ENCODE measurements at regions not wholly inside any gene's neighbourhood (a gene's known extent, or its start where the extent isn't known, plus 50 kb on each side); places are given as distances from the start of the nearest gene placed in this dataset.

DNA sequence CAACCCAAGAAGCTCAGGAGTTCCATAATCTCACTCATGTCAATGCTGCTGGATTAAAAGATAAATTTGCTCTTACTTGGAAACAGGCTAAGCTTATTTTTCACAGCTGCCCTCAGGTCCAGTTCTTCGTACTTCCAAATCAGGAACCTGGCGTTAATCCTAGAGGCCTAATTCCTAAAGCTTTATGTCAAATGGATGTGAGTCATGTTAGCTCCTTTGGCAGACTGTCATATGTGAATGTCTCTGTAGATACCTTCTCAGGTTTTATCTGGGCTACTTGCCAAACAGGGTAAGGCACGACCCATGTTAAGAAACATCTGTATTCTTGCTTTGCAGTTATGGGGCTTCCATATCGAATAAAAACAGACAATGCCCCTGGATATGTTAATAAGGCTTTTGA is 504.6 kb downstream of the ALG10 start:
- TF ChIP-seq ZNF564 (CRISPR knock-in tag; IDR thresholded peaks at IDR 0.05): no peak
- no peak for TF ChIP-seq NFYB (CRISPR knock-in tag; IDR thresholded peaks at IDR 0.05)
- TF ChIP-seq, protein P1, sequence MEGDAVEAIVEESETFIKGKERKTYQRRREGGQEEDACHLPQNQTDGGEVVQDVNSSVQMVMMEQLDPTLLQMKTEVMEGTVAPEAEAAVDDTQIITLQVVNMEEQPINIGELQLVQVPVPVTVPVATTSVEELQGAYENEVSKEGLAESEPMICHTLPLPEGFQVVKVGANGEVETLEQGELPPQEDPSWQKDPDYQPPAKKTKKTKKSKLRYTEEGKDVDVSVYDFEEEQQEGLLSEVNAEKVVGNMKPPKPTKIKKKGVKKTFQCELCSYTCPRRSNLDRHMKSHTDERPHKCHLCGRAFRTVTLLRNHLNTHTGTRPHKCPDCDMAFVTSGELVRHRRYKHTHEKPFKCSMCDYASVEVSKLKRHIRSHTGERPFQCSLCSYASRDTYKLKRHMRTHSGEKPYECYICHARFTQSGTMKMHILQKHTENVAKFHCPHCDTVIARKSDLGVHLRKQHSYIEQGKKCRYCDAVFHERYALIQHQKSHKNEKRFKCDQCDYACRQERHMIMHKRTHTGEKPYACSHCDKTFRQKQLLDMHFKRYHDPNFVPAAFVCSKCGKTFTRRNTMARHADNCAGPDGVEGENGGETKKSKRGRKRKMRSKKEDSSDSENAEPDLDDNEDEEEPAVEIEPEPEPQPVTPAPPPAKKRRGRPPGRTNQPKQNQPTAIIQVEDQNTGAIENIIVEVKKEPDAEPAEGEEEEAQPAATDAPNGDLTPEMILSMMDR (CRISPR knock-in tag; IDR thresholded peaks at IDR 0.05): no peak
- TF ChIP-seq, protein P2, sequence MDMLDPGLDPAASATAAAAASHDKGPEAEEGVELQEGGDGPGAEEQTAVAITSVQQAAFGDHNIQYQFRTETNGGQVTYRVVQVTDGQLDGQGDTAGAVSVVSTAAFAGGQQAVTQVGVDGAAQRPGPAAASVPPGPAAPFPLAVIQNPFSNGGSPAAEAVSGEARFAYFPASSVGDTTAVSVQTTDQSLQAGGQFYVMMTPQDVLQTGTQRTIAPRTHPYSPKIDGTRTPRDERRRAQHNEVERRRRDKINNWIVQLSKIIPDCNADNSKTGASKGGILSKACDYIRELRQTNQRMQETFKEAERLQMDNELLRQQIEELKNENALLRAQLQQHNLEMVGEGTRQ (IDR thresholded peaks at IDR 0.05; ENCODE audit: low read depth, low read length): no peak
- TF ChIP-seq, protein P2 (CRISPR knock-in tag; IDR thresholded peaks at IDR 0.05; ENCODE audit: borderline replicate concordance): no peak
- no peak for TF ChIP-seq ZBTB3 (CRISPR knock-in tag; IDR thresholded peaks at IDR 0.05; ENCODE audit: borderline replicate concordance, low read depth)
- TF ChIP-seq ZBTB8A (CRISPR knock-in tag; IDR thresholded peaks at IDR 0.05; ENCODE audit: borderline replicate concordance, low read depth): no peak
- no peak for TF ChIP-seq NR2F2 (IDR thresholded peaks at IDR 0.05; ENCODE audit: borderline replicate concordance, low read depth)
- no peak for TF ChIP-seq SPEN (CRISPR knock-in tag; IDR thresholded peaks at IDR 0.05; ENCODE audit: low read depth)
- no peak for TF ChIP-seq TARDBP (CRISPR knock-in tag; IDR thresholded peaks at IDR 0.05)
- no peak for TF ChIP-seq THAP11 (CRISPR knock-in tag; IDR thresholded peaks at IDR 0.05)

Data from HepG2 (cell line).